Right ventricle myocardium inferior (tissue), 1 donor: ENCODE measurements at regions not wholly inside any gene's neighbourhood (a gene's known extent, or its start where the extent isn't known, plus 50 kb on each side); places are given as distances from the start of the nearest gene placed in this dataset.
"Not testable (repeated sequence)": the region's sequence is repeated elsewhere in the genome, so short reads cannot be mapped to it uniquely, and the experiment has no call there.

Experiments used
- ATAC-seq: fragments of 200-7000 bp; cut with Tn5 transposase; one replicate; pipeline ENCODE4 v1.9.1; 2020; ENCODE audit warnings: mild to moderate bottlenecking, moderate library complexity
- DNase-seq: peaks from one replicate; pipeline ENCODE4 v3.0.0; 2021; ENCODE audit errors: missing footprints
- intact Hi-C: fragments of 100-400 bp; cut with DNase I; formaldehyde crosslinking; loops from one replicate; pipeline ENCODE4 v1.11.0; 2022
- donor health status: DM: no; HTN: yes; CAD: no; lungs with severe emphysema.

- ATAC-seq: no peak
- intact Hi-C loops: no loop called here
Observed at GRCh38 chr19:28585796-28586195, 627.2 kb downstream of the UQCRFS1 start.

GRCh38 chr19:28583713-28584112, 629.2 kb downstream of the UQCRFS1 start:
- DNase-seq: no peak
- no peak for ATAC-seq
- intact Hi-C loops: no loop called here

More at GRCh38 chr19:28585796-28586195, 627.2 kb downstream of the UQCRFS1 start:
- no peak for DNase-seq

DNA sequence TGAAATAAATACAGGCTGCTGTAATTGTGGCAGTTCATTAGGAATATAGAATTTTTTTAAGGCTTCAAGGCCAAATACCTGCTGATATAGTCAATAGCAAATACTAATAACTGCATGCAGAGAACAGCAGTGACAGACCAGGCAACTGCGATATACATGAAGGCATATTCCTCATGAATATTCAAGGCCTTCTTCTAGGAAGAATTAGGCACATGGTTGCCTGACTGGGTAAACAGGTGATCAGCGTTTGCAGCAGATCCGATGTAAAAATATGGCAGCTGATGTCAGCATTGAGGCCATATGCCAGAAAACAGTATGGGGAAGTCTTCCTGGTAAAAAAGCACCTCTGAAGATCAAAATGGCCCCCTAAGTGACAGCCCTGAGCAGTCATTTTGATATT, 629.7 kb downstream of the UQCRFS1 start:
- ATAC-seq: no peak
- intact Hi-C loops: no loop called here
- no peak for DNase-seq

GRCh38 chr19:28582796-28583195, 630.2 kb downstream of the UQCRFS1 start:
- DNase-seq (no peak), ATAC-seq (no peak)

DNA sequence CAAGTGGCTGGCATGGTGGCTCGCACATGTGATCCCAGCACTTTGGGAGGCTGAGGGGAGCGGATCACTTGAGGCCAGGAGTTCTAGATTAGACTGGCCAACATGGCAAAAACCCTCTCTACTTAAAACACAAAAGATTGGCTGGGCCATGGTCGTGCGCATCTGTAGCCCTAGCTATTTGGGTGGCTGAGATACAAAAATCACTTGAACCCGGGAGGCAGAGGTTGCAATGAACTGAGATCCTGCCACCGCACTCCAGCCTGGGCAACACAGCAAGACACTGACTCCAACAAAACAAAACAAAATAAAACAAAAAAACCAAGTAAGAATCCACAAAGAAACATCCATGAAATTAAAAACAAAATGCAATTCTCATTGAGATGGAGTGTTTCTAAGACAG, 630.6 kb downstream of the UQCRFS1 start:
- DNase-seq (no peak), ATAC-seq (no peak)
- intact Hi-C loops: no loop called here

More at GRCh38 chr19:28582796-28583195, 630.2 kb downstream of the UQCRFS1 start:
- intact Hi-C loops: no loop called here

GRCh38 chr19:28581468-28581770, 631.5 kb downstream of the UQCRFS1 start:
- DNase-seq: no peak
- no peak for ATAC-seq
- intact Hi-C loops: no loop called here

DNA sequence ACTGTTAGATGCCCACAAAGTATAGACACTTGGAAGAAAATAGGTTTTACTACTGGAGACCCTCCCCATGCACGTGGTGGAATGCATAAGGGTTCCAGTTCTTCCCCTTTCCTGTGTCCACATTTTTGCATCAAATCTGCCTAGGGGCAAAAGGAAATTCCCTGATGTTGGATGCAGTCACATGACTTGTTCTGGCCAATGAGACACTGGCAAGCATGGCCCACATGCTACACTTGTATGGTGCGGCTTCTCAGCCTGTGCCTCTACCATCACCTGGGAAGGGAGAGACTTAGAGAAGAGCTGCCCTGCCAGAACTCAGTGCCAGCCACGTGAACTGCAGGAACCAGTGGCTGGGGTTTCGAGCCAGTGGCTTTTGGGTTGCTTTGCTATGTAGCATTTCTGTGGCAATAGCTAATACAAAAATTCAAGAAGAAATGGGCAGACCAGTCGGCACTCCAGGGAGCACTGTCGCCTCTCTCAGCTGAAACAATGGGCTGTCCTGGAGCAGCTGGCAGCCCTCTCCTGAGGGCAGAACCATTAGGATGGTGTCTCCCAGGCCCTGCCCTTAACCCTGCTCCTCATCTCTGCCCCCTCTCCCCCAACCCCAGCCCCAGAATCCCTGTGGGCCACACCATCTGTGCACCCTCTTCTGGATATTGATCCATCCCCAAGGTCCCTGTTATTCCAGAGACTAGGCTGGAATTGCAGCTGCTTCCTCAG, 634.0 kb downstream of the UQCRFS1 start:
- ATAC-seq: no peak
- DNase-seq: no peak
- intact Hi-C loops: no loop called here

DNA sequence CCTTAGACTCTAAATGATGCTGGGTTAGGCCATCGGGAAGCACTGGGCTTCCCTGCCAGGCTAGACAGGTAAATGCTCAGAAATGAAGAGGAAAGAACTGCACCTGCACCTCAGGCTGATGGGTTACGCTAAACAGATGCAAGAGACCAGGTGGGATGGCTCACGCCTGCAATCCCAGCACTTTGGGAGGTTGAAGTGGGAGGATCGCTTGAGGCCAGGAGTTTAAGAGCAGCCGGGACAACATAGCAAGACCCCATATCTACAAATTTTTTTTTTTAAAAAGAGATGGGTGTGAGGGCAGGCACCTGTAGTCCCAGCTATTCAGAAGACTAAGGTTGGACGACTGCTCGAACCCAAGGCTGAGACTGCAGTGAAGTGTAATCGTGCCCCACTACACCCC, 634.7 kb downstream of the UQCRFS1 start:
- no peak for DNase-seq
- intact Hi-C loops: no loop called here
- ATAC-seq: no peak

- DNase-seq: no peak
- intact Hi-C loops: no loop called here
- ATAC-seq: no peak
Observed at GRCh38 chr19:28577666-28578065, 635.3 kb downstream of the UQCRFS1 start.

DNA sequence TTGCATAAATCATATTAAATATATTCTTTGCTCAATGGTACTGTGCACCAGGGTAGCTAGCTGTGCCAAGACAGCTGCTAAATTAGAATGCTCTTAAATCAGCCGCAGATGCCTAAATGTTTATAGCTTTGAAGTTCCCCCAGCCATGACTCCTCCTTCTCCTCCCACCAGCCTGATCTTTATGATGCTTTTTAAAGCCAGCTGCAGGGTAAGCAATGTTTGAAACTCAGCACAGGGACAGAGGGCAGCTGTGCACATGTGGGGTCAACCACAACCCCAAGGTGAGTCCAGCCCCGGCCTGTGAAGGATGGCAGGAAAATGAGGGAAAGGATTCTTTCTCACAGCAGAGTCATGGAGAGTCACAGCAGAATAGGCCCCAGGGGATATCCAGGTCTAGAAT, 635.7 kb downstream of the UQCRFS1 start:
- intact Hi-C loops: no loop called here

GRCh38 chr19:28575816-28576215, 637.1 kb downstream of the UQCRFS1 start:
- intact Hi-C loops: no loop called here
- DNase-seq (no peak), ATAC-seq (no peak)

More for the DNA sequence above, 635.7 kb downstream of the UQCRFS1 start:
- ATAC-seq (no peak), DNase-seq (no peak)

GRCh38 chr19:28575312-28575711, 637.6 kb downstream of the UQCRFS1 start:
- ATAC-seq, DNase-seq, intact Hi-C loops: not testable (repeated sequence)

DNA sequence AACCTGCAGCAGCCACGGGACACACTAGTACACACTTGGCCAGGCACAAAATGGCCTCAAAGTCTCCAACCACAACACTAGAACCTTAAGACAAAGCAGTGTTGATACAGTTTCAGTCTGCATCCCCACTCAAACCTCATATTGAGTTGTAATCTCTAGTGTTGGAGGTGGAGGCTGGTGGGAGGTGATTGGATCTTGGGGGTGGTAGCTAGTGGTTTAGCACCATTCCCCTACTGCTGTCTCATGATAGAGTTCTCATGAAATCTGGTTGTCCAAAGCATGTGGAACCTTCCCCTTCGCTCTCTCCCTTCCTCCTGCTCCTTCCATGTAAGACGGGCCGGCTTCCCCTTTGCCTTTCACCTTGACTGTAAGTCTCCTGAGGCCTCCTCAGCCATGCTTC, 638.7 kb downstream of the UQCRFS1 start:
- DNase-seq (no peak), ATAC-seq (no peak)
- intact Hi-C loops: no loop called here

GRCh38 chr19:28569132-28570131, 643.5 kb downstream of the UQCRFS1 start:
- intact Hi-C loops: no loop called here
- ATAC-seq: no peak
- no peak for DNase-seq

DNA sequence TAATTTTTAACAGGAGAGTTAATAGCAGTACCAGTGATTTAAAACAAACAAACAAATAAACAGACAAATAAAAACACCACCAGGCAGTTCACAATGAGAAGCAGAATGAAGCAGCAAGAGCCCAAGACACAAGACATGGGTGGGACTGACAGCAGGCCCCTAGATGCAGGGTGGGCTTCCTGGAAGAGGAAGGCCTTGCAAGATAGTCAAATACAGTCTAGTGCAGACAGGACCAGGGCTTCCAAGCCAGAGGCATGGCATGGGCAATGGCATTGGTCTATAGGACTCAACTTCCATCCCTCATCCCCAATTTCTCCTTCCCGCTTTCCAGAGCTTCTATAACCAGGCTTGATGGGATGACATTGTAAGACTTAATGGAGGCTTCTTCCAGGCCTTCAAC, 645.1 kb downstream of the UQCRFS1 start:
- intact Hi-C loops: no loop called here
- DNase-seq (no peak), ATAC-seq (no peak)

GRCh38 chr19:28563964-28564921, 648.7 kb downstream of the UQCRFS1 start:
- no peak for DNase-seq
- no peak for ATAC-seq
- intact Hi-C loops: no loop called here

DNA sequence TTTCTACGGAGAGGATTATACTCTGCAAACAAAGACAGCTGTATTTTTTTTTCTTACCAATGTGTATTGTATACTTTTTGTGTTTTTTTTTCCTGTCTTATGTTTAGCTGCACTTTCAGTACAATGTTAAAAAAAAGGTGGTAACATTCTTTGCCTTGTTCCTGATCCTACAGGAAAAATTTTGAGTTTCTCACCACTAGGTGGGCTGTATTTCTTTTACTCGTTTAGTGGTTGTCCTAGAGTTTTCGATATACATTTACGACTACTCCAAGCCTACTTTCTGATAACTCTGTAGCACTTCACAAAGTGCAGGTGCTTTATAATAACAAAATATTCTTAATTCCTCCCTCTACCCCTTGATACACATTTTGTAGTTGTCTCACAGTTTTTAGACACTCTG, 652.2 kb downstream of the UQCRFS1 start:
- no peak for DNase-seq
- intact Hi-C loops: no loop called here
- ATAC-seq: no peak

GRCh38 chr19:28558783-28559182, 654.2 kb downstream of the UQCRFS1 start:
- no peak for ATAC-seq
- no peak for DNase-seq
- intact Hi-C loops: no loop called here

DNA sequence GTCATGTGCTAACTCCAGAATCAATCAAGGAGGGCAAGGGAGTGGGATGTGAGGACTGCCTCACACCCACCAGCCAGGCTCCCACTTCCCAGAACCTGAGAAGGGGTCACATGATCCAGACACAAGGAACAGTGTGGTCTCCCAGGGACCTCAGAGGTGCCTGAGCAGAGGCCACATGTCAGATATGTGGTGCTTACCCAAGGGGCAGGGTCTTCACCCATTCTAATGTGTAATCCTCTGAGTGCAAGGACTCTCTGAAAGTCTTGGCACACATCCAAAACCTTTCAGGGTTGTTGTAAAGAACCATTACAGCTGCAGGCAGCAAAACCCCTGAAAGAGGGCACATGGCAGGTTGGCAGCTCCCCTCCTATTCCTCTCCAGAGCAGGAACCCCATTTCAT, 656.6 kb downstream of the UQCRFS1 start:
- no peak for DNase-seq
- ATAC-seq: no peak
- intact Hi-C loops: no loop called here
